ENCODE measurements at regions not wholly inside any gene's neighbourhood (a gene's known extent, or its start where the extent isn't known, plus 50 kb on each side); places are given as distances from the start of the nearest gene placed in this dataset.

GRCh38 chr3:162546910-162547309 is 1050.3 kb downstream of the OTOL1 start:
- Mint-ChIP-seq H3K27me3 (no peaks in the 10 kb centered on the region), H3K27ac (no peak overlapping the region), H3K36me3 (ENCODE audit: low read depth) (no peaks in the 10 kb centered on the region), H3K4me3 (no peak overlapping the region), H3K4me1 (ENCODE audit: low read depth) (no peaks in the 10 kb centered on the region), H3K9me3 (peaks cover 6% of the 10 kb centered on the region)
- ChIA-PET CTCF (no interaction called here), POLR2A (no interaction called here)
- no peak overlapping the region for H3K27ac ChIP-seq (ENCODE audit: low read depth in 1 of 2, low read length in 2 of 2)
- no peaks in the 10 kb centered on the region for H3K9me3 ChIP-seq (ENCODE audit: control insufficient read depth in 1 of 2, insufficient read depth in 1 of 2, low read length in 2 of 2)
- no peaks in the 10 kb centered on the region for H3K27me3 ChIP-seq (ENCODE audit: control insufficient read depth in 1 of 2, insufficient read depth in 2 of 2, low read length in 2 of 2)
- no peaks in the 10 kb centered on the region for H3K36me3 ChIP-seq (ENCODE audit: insufficient read depth, low read length)
- intact Hi-C loops (cut with DNase I, micrococcal nuclease), result no loop called here
- DNase-seq (no peak), ATAC-seq (ENCODE audit: poor library complexity) (no peak)
- no peak for TF ChIP-seq CTCF (IDR thresholded peaks at IDR 0.05)
- no peak overlapping the region for H3K4me3 ChIP-seq (ENCODE audit: low read length)
- H3K4me1 ChIP-seq (ENCODE audit: insufficient read depth, low read length), result no peaks in the 10 kb centered on the region

GRCh38 chr3:162547321-162547720 is 1050.7 kb downstream of the OTOL1 start:
- no peak for TF ChIP-seq CTCF (IDR thresholded peaks at IDR 0.05)
- CTCF ChIA-PET, result no interaction called here
- ATAC-seq (ENCODE audit: poor library complexity), result no peak

GRCh38 chr3:162555761-162556160 is 1059.2 kb downstream of the OTOL1 start:
- POLR2A ChIA-PET, result no interaction called here
- Histone ChIP-seq H3K27me3 (ENCODE audit: control insufficient read depth in 1 of 2, insufficient read depth in 2 of 2, low read length in 2 of 2) (no peaks in the 10 kb centered on the region), H3K27ac (ENCODE audit: low read depth in 1 of 2, low read length in 2 of 2) (no peak overlapping the region), H3K4me3 (ENCODE audit: low read length) (no peak overlapping the region), H3K9me3 (ENCODE audit: control insufficient read depth in 1 of 2, insufficient read depth in 1 of 2, low read length in 2 of 2) (peaks cover 0 to 4% of the 10 kb centered on the region in 2 experiments), H3K36me3 (ENCODE audit: insufficient read depth, low read length) (no peaks in the 10 kb centered on the region), H3K4me1 (ENCODE audit: insufficient read depth, low read length) (no peaks in the 10 kb centered on the region)
- H3K36me3 Mint-ChIP-seq (ENCODE audit: low read depth), result no peaks in the 10 kb centered on the region
- H3K27me3 Mint-ChIP-seq, result no peaks in the 10 kb centered on the region
- no peaks in the 10 kb centered on the region for H3K4me1 Mint-ChIP-seq (ENCODE audit: low read depth)
- H3K9me3 Mint-ChIP-seq, result peaks cover 2% of the 10 kb centered on the region
- intact Hi-C loops (cut with DNase I, micrococcal nuclease), result no loop called here
- no peak overlapping the region for H3K4me3 Mint-ChIP-seq
- ATAC-seq (ENCODE audit: poor library complexity) (no peak), DNase-seq (no peak)
- TF ChIP-seq CTCF (IDR thresholded peaks at IDR 0.05), result no peak
- CTCF ChIA-PET, result no interaction called here
- H3K27ac Mint-ChIP-seq, result no peak overlapping the region

More at GRCh38 chr3:162547321-162547720, 1050.7 kb downstream of the OTOL1 start:
- no peaks in the 10 kb centered on the region for H3K27me3 ChIP-seq (ENCODE audit: control insufficient read depth in 1 of 2, insufficient read depth in 2 of 2, low read length in 2 of 2)
- no peak overlapping the region for H3K4me3 Mint-ChIP-seq
- H3K36me3 Mint-ChIP-seq (ENCODE audit: low read depth), result no peaks in the 10 kb centered on the region
- H3K36me3 ChIP-seq (ENCODE audit: insufficient read depth, low read length), result no peaks in the 10 kb centered on the region
- no peaks in the 10 kb centered on the region for H3K27me3 Mint-ChIP-seq
- H3K27ac Mint-ChIP-seq, result no peak overlapping the region
- intact Hi-C loops (cut with DNase I, micrococcal nuclease), result no loop called here
- H3K27ac ChIP-seq (ENCODE audit: low read depth in 1 of 2, low read length in 2 of 2), result no peak overlapping the region
- DNase-seq, result no peak
- no peaks in the 10 kb centered on the region for H3K4me1 ChIP-seq (ENCODE audit: insufficient read depth, low read length)
- POLR2A ChIA-PET, result no interaction called here
- peaks cover 6% of the 10 kb centered on the region for H3K9me3 Mint-ChIP-seq
- no peaks in the 10 kb centered on the region for H3K4me1 Mint-ChIP-seq (ENCODE audit: low read depth)
- H3K9me3 ChIP-seq (ENCODE audit: control insufficient read depth in 1 of 2, insufficient read depth in 1 of 2, low read length in 2 of 2), result no peaks in the 10 kb centered on the region
- H3K4me3 ChIP-seq (ENCODE audit: low read length), result no peak overlapping the region

All from CD4-positive, alpha-beta T cell (primary cell).